ENCODE measurements at regions not wholly inside any gene's neighbourhood (a gene's known extent, or its start where the extent isn't known, plus 50 kb on each side); places are given as distances from the start of the nearest gene placed in this dataset.

GRCh38 chr2:152924219-152924618, 205.8 kb downstream of the ARL6IP6 start:
- TF ChIP-seq REST (IDR thresholded peaks at IDR 0.05; ENCODE audit: insufficient replicate concordance, low read depth): no peak
- TF ChIP-seq GABPA (IDR thresholded peaks at IDR 0.05; ENCODE audit: low read depth): no peak
- TF ChIP-seq CTCF (IDR thresholded peaks at IDR 0.05; ENCODE audit: insufficient read depth, low read length): no peak
- TF ChIP-seq POLR2AphosphoS5 (IDR thresholded peaks at IDR 0.05; ENCODE audit: low read depth): no peak
- TF ChIP-seq SPI1 (IDR thresholded peaks at IDR 0.05; ENCODE audit: borderline replicate concordance, low read depth): no peak
- H3K4me3 ChIP-seq (replicated peaks; ENCODE audit: insufficient read depth, low read length): no peak overlapping the region
- DNase-seq (ENCODE audit: low read depth in 1 of 2, low spot score in 1 of 2): no peak

GRCh38 chr2:152920846-152921245, 202.4 kb downstream of the ARL6IP6 start:
- H3K27me3 ChIP-seq (ENCODE audit: insufficient read depth, poor library complexity, severe bottlenecking): no peaks in the 10 kb centered on the region
- H3K27ac ChIP-seq (replicated peaks): no peak overlapping the region
- no peak overlapping the region for H3K4me3 ChIP-seq (replicated peaks; ENCODE audit: insufficient read depth, low read length)
- no peak for TF ChIP-seq CTCF (IDR thresholded peaks at IDR 0.05; ENCODE audit: insufficient read depth, low read length)
- no peak for TF ChIP-seq SPI1 (IDR thresholded peaks at IDR 0.05; ENCODE audit: borderline replicate concordance, low read depth)
- TF ChIP-seq GABPA (IDR thresholded peaks at IDR 0.05; ENCODE audit: low read depth): no peak
- no peak for TF ChIP-seq REST (IDR thresholded peaks at IDR 0.05; ENCODE audit: insufficient replicate concordance, low read depth)
- no peak for TF ChIP-seq POLR2AphosphoS5 (IDR thresholded peaks at IDR 0.05; ENCODE audit: low read depth)
- DNase-seq (ENCODE audit: low read depth in 1 of 2, low spot score in 1 of 2): no peak

More at GRCh38 chr2:152924219-152924618, 205.8 kb downstream of the ARL6IP6 start:
- Histone ChIP-seq H3K27ac (replicated peaks) (no peak overlapping the region), H3K27me3 (ENCODE audit: insufficient read depth, poor library complexity, severe bottlenecking) (no peaks in the 10 kb centered on the region)

- DNase-seq (ENCODE audit: low read depth in 1 of 2, low spot score in 1 of 2): no peak
- no peak overlapping the region for H3K27ac ChIP-seq (replicated peaks)
- TF ChIP-seq SPI1 (IDR thresholded peaks at IDR 0.05; ENCODE audit: borderline replicate concordance, low read depth) (no peak), REST (IDR thresholded peaks at IDR 0.05; ENCODE audit: insufficient replicate concordance, low read depth) (no peak), GABPA (IDR thresholded peaks at IDR 0.05; ENCODE audit: low read depth) (no peak), CTCF (IDR thresholded peaks at IDR 0.05; ENCODE audit: insufficient read depth, low read length) (no peak), POLR2AphosphoS5 (IDR thresholded peaks at IDR 0.05; ENCODE audit: low read depth) (no peak)
Observed at GRCh38 chr2:152910970-152911369, 192.6 kb downstream of the ARL6IP6 start.

More at GRCh38 chr2:152910970-152911369, 192.6 kb downstream of the ARL6IP6 start:
- Histone ChIP-seq H3K27me3 (ENCODE audit: insufficient read depth, poor library complexity, severe bottlenecking) (no peaks in the 10 kb centered on the region), H3K4me3 (replicated peaks; ENCODE audit: insufficient read depth, low read length) (no peak overlapping the region)

Measured in HL-60 (cell line).